Stimulated activated naive CD8-positive, alpha-beta T cell treated with anti-CD3 and anti-CD28 coated beads, Interleukin-15, Interleukin-2, amounts not matched to agents 100 U/mL and 50 U/mL, for 24 hours (primary cell): ENCODE measurements at regions not wholly inside any gene's neighbourhood (a gene's known extent, or its start where the extent isn't known, plus 50 kb on each side); places are given as distances from the start of the nearest gene placed in this dataset.
"Not testable (repeated sequence)": the region's sequence is repeated elsewhere in the genome, so short reads cannot be mapped to it uniquely, and the experiment has no call there.

Experiments used
- ATAC-seq: fragments of 150-1000 bp; cut with Tn5 transposase; one replicate; pipeline ENCODE4 v1.10.0; 2021
- DNase-seq: peaks from one replicate; pipeline ENCODE4 v3.0.0; 2021

DNA sequence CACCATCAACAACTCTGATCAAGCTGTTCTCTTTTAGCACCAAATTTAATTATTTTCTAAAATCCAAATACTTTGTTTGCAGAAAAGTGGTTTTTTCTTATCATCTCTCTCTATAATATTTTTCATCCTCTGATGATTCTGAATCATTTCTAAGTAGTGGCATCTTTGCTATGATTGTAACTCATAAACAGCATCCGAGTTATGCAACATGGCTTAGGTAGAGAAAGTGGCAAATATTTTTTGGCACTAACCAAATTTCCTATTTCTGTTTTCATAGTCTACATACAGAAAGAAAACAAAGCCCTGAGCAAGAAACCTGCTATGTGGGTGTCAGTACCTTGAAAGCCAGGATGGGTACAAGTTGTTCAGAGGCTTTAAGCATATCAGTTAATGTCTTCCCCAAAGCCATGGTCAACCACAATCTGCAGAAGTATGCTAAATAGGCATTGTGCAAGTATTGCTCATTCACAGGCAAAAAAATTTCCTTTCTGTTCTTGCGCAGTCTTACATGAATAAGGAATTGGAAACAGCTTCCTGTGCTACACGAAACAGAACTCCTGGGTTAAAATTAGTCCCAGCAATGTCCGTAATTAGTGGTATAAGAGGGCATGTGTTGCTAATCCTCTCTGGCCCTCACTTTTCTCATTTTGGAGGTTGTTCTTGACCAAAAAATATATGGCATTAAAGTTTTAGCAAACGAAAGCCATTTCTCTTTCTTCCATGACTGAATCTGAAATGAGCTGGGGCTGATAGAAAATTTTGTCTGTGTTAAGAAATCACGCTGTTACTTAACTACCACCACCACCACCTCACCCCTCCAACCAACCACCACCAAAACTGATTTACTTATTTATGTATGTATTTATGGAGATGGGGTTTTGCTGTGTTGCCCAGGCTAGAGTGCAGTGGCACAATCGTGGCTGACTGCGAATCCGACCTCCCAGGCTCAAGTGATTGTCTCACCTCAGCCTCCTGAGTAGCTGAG is 325.6 kb upstream of the MAGI2 start:
- no peak for ATAC-seq
- no peak for DNase-seq

DNA sequence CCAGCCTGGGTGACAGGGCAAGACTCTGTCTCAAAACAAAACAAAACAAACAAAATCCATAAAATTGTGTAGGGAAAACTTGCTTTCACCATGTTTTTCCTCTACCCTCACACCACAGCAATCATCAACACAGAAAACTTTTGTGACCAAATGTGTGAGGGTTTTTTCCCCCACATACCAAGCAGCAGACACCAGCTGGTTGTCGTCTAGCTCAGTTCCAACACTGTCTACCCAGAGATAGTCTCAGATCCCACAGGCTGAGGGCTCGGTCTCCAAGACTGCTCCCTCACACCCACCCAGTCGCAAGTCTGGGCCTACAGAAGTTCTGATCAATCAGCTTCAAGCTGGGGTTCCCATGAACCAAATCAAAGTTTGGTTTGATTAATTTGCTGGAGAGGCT is 322.4 kb upstream of the MAGI2 start:
- no peak for DNase-seq
- no peak for ATAC-seq

DNA sequence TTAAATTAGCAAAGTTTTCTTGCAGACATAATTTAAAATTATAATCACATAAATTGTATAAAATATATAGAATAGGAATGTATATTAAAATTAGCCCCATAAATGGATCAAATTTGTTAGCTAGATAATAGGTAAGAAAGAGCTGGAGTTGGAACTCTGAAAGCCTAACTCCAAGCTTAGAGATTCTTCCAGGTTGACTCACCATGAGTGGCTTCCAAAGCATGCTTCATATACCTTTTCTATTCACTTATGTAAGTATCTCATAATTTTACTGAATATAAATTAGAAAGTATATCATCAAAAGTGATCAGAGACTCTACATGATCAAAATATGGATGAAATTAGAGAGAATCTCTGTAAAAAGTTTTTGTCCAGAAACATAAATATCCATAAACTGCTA is 320.7 kb upstream of the MAGI2 start:
- ATAC-seq (no peak), DNase-seq (no peak)

DNA sequence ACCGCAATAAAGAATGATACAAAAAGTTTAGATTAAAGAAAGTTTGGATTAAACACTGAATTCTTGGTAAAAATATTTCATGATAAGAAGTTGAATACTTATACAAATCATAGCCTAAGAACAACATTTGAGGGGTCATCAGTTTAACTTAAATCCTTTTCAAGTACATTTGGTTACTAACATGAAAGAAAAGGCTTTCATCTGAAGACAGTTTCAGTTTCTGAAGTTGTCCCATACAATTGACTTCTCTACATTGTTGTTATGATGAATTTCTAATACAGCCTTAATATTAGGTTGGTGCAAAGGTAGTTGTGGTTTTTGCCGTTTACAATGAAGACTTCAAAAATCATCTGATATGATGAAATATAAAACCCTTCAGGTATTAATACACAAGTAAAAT is 317.5 kb upstream of the MAGI2 start:
- no peak for ATAC-seq

DNA sequence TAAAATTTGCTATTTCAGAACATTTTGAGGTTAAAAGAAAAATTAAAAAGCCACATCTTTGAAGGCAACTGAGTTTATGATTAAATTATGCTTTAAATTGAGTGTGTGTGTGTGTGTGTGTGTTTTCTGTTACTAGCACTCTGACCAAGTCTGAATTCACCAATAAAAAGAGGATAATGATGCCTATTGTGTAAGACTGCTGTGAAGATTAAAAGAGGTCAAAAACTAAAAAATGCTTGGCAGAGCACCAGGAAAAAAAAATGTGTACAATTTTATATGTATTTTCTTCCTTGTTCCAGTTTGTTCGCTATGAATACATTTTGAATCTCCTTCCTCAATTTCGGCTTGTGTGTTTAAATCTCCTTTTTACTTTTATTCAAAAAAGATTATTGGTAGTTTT is 316.6 kb upstream of the MAGI2 start:
- DNase-seq (no peak), ATAC-seq (no peak)

More for the DNA sequence above, 317.5 kb upstream of the MAGI2 start:
- DNase-seq: no peak

DNA sequence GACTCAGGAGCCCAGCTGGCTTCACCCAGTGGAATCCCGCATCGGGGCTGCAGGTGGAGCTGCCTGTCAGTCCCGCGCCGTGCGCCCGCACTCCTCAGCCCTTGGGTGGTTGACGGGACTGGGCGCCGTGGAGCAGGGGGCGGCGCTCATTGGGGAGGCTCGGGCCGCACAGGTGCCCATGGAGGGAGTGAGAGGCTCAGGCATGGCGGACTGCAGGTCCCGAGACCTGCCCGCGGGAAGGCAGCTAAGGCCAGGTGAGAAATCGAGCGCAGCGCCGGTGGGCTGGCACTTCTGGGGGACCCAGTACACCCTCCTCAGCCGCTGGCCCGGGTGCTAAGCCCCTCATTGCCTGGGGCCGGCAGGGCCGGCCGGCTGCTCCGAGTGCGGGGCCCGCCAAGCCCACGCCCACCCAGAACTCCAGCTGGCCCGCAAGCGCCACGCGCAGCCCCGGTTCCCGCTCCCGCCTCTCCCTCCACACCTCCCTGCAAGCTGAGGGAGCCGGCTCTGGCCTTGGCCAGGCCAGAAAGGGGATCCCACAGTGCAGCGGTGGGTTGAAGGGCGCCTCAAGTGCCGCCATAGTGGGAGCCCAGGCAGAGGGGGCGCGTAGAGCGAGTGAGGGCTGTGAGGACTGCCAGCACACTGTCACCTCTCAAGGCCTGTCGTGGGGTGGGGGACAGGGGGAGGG is 314.6 kb upstream of the MAGI2 start:
- DNase-seq, ATAC-seq: not testable (repeated sequence)

DNA sequence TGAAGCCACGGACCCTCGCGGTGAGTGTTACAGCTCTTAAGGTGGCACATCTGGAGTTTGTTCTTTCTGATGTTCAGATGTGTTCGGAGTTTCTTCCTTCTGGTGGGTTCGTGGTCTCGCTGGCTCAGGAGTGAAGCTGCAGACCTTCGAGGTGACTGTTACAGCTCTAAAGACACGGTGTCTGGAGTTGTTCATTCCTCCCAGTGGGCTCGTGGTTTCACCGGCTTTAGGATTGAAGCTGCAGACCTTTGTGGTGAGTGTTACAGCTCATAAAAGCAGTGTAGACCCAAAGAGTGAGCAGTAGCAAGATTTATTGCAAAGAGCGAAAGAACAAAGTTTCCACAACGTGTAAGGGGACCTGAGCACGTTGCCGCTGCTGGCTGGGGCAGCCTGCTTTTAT is 313.7 kb upstream of the MAGI2 start:
- not testable (repeated sequence) for DNase-seq, ATAC-seq

DNA sequence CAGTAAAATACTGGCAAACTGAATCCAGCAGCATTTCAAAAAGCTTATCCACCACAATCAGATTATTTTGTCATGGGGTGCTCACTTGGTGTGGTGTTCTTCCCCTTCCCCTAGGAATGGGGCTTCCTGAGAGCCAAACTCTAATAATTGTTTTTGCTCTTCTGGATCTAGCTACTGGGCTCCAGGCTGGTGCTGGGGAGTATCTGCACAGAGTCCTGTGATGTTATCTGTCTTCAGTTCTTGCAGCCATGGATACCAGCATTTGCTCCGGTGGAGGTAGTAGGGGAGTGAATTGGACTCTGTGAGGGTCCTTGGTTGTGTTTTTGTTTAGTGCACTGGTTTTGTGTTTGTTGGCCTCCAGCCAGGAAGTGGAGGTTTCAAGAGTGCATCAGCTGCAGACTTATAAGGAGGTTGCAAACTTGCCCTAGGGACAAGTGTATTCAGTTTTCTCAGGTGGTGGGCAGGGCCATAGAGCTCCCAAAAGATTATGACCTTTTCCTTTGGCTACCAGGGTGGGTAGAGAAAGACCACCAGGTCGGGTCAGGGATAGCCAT is 308.5 kb upstream of the MAGI2 start:
- ATAC-seq: no peak
- DNase-seq: no peak

DNA sequence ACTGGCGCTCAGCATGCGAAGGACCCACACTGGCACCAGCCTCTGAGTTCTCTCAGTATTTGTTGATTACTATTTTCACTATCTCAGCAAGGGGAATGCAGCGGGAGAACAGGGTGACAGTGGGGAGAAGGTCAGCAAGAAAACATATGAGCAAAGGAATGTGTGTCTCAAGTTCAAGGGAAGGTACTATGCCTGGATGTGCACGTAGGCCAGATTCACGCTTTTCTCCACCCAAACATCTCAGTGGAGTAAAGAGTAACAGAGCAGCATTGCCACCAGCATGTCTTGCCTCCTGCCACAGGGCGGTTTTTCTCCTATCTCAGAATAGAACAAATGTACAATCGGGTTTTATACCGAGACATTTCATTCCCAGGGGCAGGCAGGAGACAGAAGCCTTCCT is 297.5 kb upstream of the MAGI2 start:
- ATAC-seq, DNase-seq: not testable (repeated sequence)

DNA sequence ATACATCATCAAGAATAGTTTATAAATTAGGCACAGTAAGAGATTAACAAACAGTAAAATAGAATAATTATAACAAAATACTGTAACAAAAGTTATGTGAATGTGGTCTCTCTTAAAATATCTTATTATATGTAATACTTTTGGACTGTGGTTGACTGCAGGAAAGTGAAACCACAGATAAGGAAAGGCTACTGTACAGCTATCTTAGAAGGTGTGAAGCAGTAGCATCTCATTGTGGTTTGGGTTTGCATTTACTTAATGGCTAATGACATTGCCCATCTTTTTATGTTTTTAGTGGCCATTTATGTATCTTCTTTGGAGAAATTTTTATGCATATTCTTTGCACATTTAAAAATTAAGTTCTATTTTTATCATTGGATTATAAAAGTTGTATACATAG is 296.4 kb upstream of the MAGI2 start:
- no peak for ATAC-seq
- DNase-seq: no peak

DNA sequence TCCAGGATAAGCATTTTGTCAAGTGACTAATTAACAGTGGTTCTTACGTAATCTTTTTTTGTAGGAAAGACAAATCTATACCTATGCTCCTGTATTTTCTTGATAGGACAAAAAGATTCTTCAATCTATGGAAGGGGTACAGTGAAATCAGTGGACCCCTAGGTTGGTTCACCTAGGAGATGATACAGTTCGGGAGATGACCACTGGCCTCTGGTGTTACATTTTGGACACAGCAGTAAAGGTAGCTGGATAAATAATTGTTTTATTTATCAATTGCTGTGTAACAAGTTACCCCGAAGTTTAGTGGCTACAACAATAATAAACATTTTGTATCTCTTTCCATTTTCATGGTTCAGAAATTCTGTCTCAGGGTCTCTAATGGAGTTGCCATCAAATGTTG is 288.2 kb upstream of the MAGI2 start:
- no peak for DNase-seq
- no peak for ATAC-seq

DNA sequence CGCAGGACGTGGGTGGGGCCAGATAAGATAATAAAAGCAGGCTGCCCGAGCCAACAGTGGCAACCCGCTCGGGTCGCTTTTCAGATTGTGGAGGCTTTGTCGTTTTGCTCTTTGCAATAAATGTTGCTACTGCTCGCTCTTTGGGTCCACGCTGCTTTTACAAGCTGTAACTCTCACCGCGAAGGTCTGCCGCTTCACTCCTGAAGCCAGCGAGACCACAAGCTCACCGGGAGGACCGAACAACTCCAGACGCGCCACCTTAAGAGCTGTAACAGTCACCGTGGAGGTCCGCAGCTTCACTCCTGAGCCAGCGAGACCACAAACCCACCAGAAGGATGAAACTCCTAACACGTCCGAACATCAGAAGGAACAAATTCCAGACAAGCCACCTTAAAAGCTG is 286.6 kb upstream of the MAGI2 start:
- DNase-seq: no peak
- no peak for ATAC-seq

DNA sequence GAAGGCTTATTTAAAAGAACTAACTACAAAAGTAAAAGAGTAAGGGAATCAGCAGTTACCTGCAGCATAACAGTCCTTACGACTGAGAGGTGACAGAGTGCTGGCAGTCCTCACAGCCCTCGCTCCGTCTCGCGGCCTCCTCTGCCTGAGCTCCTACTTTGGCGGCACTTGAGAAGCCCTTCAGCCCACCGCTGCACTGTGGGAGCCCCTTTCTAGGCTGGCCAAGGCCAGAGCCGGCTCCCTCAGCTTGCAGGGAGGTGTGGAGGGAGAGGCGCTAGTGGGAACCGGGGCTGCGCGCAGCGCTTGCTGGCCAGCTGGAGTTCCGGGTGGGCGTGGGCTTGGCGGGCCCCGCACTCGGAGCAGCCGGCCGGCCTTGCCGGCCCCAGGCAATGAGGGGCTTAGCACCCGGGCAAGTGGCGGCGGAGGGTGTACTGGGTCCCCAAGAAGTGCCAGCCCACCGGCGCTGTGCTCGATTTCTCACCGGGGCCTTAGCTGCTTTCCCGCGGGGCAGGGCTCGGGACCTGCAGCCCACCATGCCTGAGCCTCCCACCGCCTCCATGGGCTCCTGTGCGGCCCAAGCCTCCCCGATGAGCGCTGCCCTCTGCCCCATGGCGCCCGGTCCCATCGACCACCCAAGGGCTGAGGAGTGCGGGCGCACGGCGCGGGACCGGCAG is 285.7 kb upstream of the MAGI2 start:
- ATAC-seq, DNase-seq: not testable (repeated sequence)

DNA sequence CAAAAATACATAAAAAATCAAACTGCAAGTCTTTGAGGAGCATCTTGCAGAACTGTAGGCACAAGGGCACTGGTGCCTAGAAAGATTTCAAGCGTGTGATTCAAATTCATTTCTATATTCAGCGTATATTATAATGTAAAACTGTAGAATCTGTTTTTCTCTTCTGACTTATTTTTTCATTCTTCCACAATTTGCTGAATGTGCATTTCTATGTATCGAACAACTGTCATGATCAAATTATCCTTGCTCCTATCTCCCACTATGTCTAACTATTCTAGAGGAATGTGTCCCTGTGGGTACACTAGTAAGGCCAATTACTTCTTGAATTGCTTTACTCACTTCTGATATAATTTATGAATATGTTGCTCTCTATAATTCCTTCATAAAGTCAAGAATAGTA is 283.0 kb upstream of the MAGI2 start:
- ATAC-seq (no peak), DNase-seq (no peak)

DNA sequence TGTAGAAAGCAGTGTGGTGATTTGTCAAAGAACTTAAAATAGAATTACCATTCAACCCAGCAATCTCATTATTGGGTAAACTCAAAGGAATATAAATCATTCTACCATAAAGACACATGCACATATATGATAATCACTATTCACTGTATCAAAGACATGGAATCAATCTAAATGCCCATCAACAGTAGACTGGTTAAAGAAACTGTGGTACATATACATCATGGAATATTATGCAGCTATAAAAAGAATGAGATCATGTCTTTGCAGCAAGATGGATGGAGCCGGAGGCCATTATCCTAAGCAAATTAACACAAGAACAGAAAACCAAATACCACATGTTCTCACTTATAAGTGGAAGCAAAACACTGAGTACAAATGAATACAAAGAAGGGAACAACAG is 281.5 kb upstream of the MAGI2 start:
- no peak for DNase-seq
- no peak for ATAC-seq

DNA sequence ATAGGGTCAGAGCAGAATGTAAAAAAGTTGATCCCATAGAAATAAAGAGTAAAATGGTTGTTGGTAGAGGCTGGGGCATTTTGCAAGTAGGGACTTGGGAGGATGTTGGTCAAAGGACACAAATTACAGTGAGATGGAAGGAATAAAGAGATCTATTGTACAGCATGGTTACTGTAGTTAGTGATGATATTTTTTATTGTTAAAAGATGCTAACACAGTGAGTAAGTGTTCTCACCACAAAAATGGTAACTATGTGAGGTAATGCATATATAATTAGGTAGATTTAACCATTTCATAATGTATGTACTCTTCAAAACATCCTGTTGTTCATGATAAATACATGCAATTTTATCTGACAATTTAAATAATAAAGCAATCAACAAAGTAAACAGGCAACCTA is 280.7 kb upstream of the MAGI2 start:
- DNase-seq: no peak
- no peak for ATAC-seq

DNA sequence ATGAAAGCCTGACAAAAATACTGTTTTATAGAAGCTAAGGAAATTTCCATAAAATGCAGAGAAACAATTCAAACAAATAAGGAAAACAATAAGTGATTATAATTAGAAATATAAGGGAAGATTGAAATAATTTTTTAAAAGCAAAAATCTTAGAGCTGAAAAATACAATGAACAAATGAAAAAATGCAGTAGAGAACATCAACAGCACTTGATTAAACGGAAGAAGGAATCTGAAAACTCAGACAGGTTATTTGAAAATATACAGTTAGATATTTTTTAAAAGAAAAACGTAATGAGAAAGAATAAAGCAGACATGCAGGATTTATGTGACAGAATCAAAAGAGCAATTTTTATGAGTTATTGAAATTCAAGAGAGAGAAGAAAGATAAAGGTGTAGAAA is 279.1 kb upstream of the MAGI2 start:
- DNase-seq (no peak), ATAC-seq (no peak)

DNA sequence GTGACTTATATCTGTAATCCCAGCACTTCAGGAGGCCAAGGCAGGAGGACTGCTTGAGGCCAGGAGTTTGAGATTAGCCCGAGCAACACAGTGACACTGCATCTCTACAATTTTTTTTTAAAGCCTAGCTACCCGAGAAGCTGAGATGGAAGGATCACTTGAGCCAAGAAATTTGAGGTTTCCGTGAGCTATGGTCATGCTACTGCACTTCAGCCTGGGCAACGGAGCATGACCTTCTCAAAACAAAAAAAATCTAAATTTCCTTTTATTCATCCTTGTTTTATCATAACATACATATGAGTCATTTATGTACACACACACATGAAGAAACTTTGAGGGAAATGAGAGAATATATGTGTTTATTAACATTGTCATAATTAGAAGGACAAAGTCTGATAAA is 277.5 kb upstream of the MAGI2 start:
- no peak for ATAC-seq

DNA sequence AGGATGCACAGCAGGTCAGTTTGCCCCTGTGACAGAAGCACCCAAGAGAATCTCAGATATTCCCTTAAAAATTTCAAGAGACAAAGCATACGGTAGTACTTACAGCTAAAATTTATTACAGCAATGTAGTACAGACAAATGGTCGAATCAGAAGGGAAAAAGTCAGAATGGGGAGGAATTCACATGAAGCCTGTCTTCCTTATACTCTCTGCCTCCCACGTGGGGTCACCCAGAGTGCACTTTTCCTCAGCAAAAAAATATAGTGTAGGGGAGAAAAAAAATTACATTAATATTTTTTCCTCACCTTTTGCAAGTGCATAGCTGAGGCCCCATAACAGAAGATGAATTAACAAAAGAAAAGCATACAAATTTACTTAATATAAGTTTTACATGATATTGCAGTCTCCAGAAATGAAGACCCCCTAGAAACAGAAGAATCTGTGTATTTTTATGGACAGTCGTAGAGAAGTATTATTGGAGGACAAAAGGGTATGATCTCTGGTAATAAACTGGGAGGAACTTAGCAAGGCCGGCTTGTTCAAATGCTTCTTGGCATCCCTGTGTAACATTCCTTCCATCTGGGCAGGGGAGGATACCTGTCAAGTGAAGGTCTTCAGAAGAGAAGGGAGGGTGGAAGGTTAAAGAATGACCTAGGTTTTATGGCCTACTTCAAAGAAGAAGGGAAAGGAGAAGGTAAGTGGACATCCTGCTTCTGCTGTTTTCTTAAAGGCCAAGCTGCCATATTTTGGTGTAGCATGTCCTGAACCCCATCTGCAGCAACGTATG is 270.6 kb upstream of the MAGI2 start:
- DNase-seq: no peak
- no peak for ATAC-seq

More for the DNA sequence above, 277.5 kb upstream of the MAGI2 start:
- no peak for DNase-seq

DNA sequence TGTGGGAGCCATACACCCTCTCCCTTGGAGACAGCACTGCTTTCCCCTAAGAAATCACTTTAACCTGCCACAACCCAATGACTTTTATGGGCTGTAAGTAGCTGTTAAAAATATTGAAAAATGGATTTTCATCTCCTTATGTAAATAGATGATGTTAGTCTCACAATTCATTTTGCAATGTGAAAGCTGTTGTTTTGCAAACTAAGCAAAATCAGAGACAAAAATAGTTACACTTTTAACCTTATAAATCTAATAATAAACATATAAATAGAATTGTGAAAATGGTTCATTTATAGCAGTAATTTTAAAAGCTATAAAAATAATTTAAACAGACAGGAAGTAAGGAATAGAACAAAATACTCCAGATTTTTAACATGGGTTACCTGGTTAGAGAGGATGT is 268.8 kb upstream of the MAGI2 start:
- no peak for ATAC-seq
- DNase-seq: no peak

DNA sequence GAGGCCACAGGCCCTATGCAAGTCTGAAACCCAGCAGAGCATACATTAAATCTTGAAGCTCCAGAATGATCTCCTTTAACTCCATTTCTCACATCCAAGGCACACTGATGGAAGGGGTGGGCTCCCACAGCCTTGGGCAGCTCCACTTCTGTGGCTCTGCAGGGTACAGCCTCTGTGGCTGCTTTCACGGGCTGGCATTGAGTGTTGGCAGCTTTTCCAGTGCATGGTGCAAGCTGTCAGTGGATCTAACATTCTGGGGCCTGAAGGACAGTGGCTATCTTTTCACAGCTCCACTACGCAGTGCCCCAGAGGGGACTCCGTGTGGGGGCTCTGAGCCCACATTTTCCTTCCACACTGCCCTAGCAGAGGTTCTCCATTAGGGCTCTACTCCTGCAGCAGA is 265.7 kb upstream of the MAGI2 start:
- ATAC-seq (no peak), DNase-seq (no peak)

DNA sequence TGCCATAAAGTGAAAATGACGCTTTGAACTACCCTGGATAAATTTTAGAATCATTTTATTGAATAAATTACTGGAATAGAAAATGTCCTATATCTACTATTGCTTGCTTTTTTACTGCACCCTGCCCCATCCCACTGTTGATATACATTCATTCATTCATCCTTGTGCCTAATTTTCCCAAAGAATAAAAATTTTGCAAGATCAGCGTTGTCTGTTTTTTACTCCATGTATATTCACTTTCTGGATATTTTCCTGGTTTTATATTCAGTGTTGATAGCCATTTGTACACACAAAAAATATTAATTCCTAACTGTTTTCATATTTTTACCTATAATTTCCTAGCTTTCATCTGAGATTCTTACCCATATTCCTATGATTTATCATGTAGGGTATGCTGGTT is 262.9 kb upstream of the MAGI2 start:
- no peak for ATAC-seq
- DNase-seq: no peak
